Activated CD4-positive, CD25-positive, alpha-beta regulatory T cell treated with anti-CD3 and anti-CD28 coated beads, Interleukin-2, amount 50 U/mL, for 24 hours (primary cell): ENCODE measurements at regions not wholly inside any gene's neighbourhood (a gene's known extent, or its start where the extent isn't known, plus 50 kb on each side); places are given as distances from the start of the nearest gene placed in this dataset.
"Not testable (repeated sequence)": the region's sequence is repeated elsewhere in the genome, so short reads cannot be mapped to it uniquely, and the experiment has no call there.

Experiments used
- ATAC-seq, 2 donors: fragments of 150-1000 bp; cut with Tn5 transposase; one replicate each; pipeline ENCODE4 v1.10.0; 2021; ENCODE audit warnings: mild to moderate bottlenecking in 1 of 2, moderate library complexity in 1 of 2

GRCh38 chr5:92216852-92217251, 833.7 kb upstream of the ARRDC3 start:
- ATAC-seq = not testable (repeated sequence)

- ATAC-seq = no peak
Measured at GRCh38 chr5:92215116-92215515, 832.0 kb upstream of the ARRDC3 start.

GRCh38 chr5:92208265-92208664, 825.1 kb upstream of the ARRDC3 start:
- ATAC-seq = no peak

GRCh38 chr5:92207151-92207550, 824.0 kb upstream of the ARRDC3 start:
- no peak for ATAC-seq

GRCh38 chr5:92206681-92207080, 823.6 kb upstream of the ARRDC3 start:
- ATAC-seq = no peak

- ATAC-seq = not testable (repeated sequence)
Measured at GRCh38 chr5:92199035-92199434, 815.9 kb upstream of the ARRDC3 start.

- no peak for ATAC-seq
Measured at GRCh38 chr5:92181656-92182055, 798.5 kb upstream of the ARRDC3 start.

GRCh38 chr5:92180391-92180790, 797.3 kb upstream of the ARRDC3 start:
- no peak for ATAC-seq

- ATAC-seq = no peak
Measured at GRCh38 chr5:92179651-92180050, 796.5 kb upstream of the ARRDC3 start.

- ATAC-seq = no peak
Measured at GRCh38 chr5:92177926-92178487, 794.9 kb upstream of the ARRDC3 start.

GRCh38 chr5:92163906-92164305, 780.8 kb upstream of the ARRDC3 start:
- no peak for ATAC-seq

GRCh38 chr5:92147798-92148197, 764.7 kb upstream of the ARRDC3 start:
- no peak for ATAC-seq

GRCh38 chr5:92147266-92147665, 764.1 kb upstream of the ARRDC3 start:
- ATAC-seq = no peak

GRCh38 chr5:92145852-92146251, 762.7 kb upstream of the ARRDC3 start:
- ATAC-seq = no peak

GRCh38 chr5:92144824-92145223, 761.7 kb upstream of the ARRDC3 start:
- no peak for ATAC-seq

GRCh38 chr5:92132294-92132908, 749.3 kb upstream of the ARRDC3 start:
- not testable (repeated sequence) for ATAC-seq

GRCh38 chr5:92126182-92126581, 743.1 kb upstream of the ARRDC3 start:
- no peak for ATAC-seq

- no peak for ATAC-seq
Measured at GRCh38 chr5:92119110-92119509, 736.0 kb upstream of the ARRDC3 start.

GRCh38 chr5:92106808-92107207, 723.7 kb upstream of the ARRDC3 start:
- no peak for ATAC-seq

GRCh38 chr5:92104126-92104525, 721.0 kb upstream of the ARRDC3 start:
- ATAC-seq = no peak

GRCh38 chr5:92102313-92102712, 719.2 kb upstream of the ARRDC3 start:
- no peak for ATAC-seq

- ATAC-seq = no peak
Measured at GRCh38 chr5:92092239-92092638, 709.1 kb upstream of the ARRDC3 start.

- no peak for ATAC-seq
Measured at GRCh38 chr5:92086059-92086811, 703.1 kb upstream of the ARRDC3 start.
